Neural progenitor cell (in vitro differentiated cells): ENCODE measurements at regions not wholly inside any gene's neighbourhood (a gene's known extent, or its start where the extent isn't known, plus 50 kb on each side); places are given as distances from the start of the nearest gene placed in this dataset.

ENCODE experiments used
- DNase-seq: peaks from one replicate; pipeline ENCODE4 v3.0.0-alpha.2; 2016; ENCODE audit warnings: low spot score
- H2AFZ ChIP-seq: fragments of 200-600 bp; sonication (generic); replicated peaks from 2 replicates; pipeline ENCODE4 v1.6.1; 2016; ENCODE audit warnings: antibody characterized with exemption
- H3F3A ChIP-seq: fragments of 200-600 bp; sonication (generic); 2 replicates; pipeline ENCODE4 v1.6.1; 2016; ENCODE audit warnings: antibody characterized with exemption, low read depth
- H3K27ac ChIP-seq: fragments of 200-600 bp; sonication (generic); 2 replicates; pipeline ENCODE4 v1.5.1; 2016; ENCODE audit warnings: mild to moderate bottlenecking
- H3K27me3 ChIP-seq: fragments of 200-600 bp; sonication (generic); 2 replicates; pipeline ENCODE4 v1.6.1; 2016; ENCODE audit warnings: mild to moderate bottlenecking, moderate library complexity
- H3K36me3 ChIP-seq: fragments of 200-600 bp; sonication (generic); 2 replicates; pipeline ENCODE4 v1.5.1; 2016
- H3K4me1 ChIP-seq: fragments of 200-600 bp; sonication (generic); 2 replicates; pipeline ENCODE4 v1.6.1; 2016; ENCODE audit warnings: mixed run types
- H3K4me2 ChIP-seq: fragments of 200-600 bp; sonication (generic); 2 replicates; pipeline ENCODE4 v1.6.1; 2016
- H3K4me3 ChIP-seq: fragments of 200-600 bp; sonication (generic); 2 replicates; pipeline ENCODE4 v1.5.1; 2016
- H3K79me2 ChIP-seq: fragments of 200-600 bp; sonication (generic); 2 replicates; pipeline ENCODE4 v1.6.1; 2016; ENCODE audit warnings: low read depth
- H3K9ac ChIP-seq: fragments of 200-600 bp; sonication (generic); 2 replicates; pipeline ENCODE4 v1.6.1; 2016
- H3K9me3 ChIP-seq: fragments of 200-600 bp; sonication (generic); 2 replicates; pipeline ENCODE4 v1.5.1; 2016; ENCODE audit warnings: low read depth
- H4K20me1 ChIP-seq: fragments of 200-600 bp; sonication (generic); 2 replicates; pipeline ENCODE4 v1.6.1; 2016; ENCODE audit warnings: low read depth
- H3K27ac Mint-ChIP-seq: 3 replicates; pipeline ENCODE4 v1.8.0; 2021; ENCODE audit warnings: mixed read lengths
- H3K27me3 Mint-ChIP-seq: 2 replicates; pipeline ENCODE4 v1.8.0; 2022; ENCODE audit warnings: low read depth, mild to moderate bottlenecking, inconsistent platforms, moderate library complexity, mixed read lengths; ENCODE audit not compliant: insufficient read depth
- H3K36me3 Mint-ChIP-seq: 3 replicates; pipeline ENCODE4 v1.8.0; 2021; ENCODE audit warnings: mixed read lengths
- H3K4me1 Mint-ChIP-seq: 3 replicates; pipeline ENCODE4 v1.8.0; 2021; ENCODE audit warnings: mixed read lengths
- H3K4me3 Mint-ChIP-seq: 3 replicates; pipeline ENCODE4 v1.8.0; 2021; ENCODE audit warnings: mild to moderate bottlenecking, moderate library complexity, mixed read lengths
- H3K9me3 Mint-ChIP-seq: 3 replicates; pipeline ENCODE4 v1.8.0; 2020; ENCODE audit warnings: mixed read lengths
- CTCF ChIP-seq: fragments of 200-600 bp; sonication (generic); IDR thresholded peaks from 2 replicates; pipeline ENCODE4 v1.5.1; 2017; ENCODE audit warnings: antibody characterized with exemption, mild to moderate bottlenecking
- EZH2 ChIP-seq: fragments of 200-600 bp; sonication (generic); IDR thresholded peaks from 2 replicates; pipeline ENCODE4 v1.6.1; 2017; ENCODE audit warnings: antibody characterized with exemption, mild to moderate bottlenecking, moderate library complexity
- EZH2phosphoT487 ChIP-seq: fragments of 200-600 bp; sonication (generic); IDR thresholded peaks from 2 replicates; pipeline ENCODE4 v1.6.1; 2017; ENCODE audit warnings: antibody characterized with exemption

- H3K9me3 Mint-ChIP-seq, result no peaks in the 10 kb centered on the region
- no peak overlapping the region for H3K27ac ChIP-seq
- H3K9me3 ChIP-seq, result no peaks in the 10 kb centered on the region
- H3K4me3 Mint-ChIP-seq, result no peak overlapping the region
- no peaks in the 10 kb centered on the region for H3F3A ChIP-seq
- H3K4me1 Mint-ChIP-seq, result peaks cover 5% of the 10 kb centered on the region
- H2AFZ ChIP-seq, result no peak overlapping the region
- no peak overlapping the region for H3K4me3 ChIP-seq
- no peak for DNase-seq
- H3K79me2 ChIP-seq, result no peaks in the 10 kb centered on the region
- no peak overlapping the region for H3K4me2 ChIP-seq
- H3K36me3 Mint-ChIP-seq, result no peaks in the 10 kb centered on the region
- H3K36me3 ChIP-seq, result no peaks in the 10 kb centered on the region
- TF ChIP-seq EZH2phosphoT487 (no peak), EZH2 (no peak), CTCF (no peak)
- no peak overlapping the region for H3K27ac Mint-ChIP-seq
- no peaks in the 10 kb centered on the region for H3K27me3 ChIP-seq
- no peaks in the 10 kb centered on the region for H4K20me1 ChIP-seq
- H3K9ac ChIP-seq, result no peak overlapping the region
- no peaks in the 10 kb centered on the region for H3K4me1 ChIP-seq
- no peaks in the 10 kb centered on the region for H3K27me3 Mint-ChIP-seq
These were observed 526.9 kb upstream of the NECTIN3 start for GRCh38 chr3:110544730-110545129.

GRCh38 chr3:110550511-110550910 is 521.1 kb upstream of the NECTIN3 start:
- Histone ChIP-seq H3F3A (no peaks in the 10 kb centered on the region), H3K4me2 (no peak overlapping the region), H2AFZ (no peak overlapping the region), H4K20me1 (no peaks in the 10 kb centered on the region), H3K36me3 (no peaks in the 10 kb centered on the region), H3K27me3 (no peaks in the 10 kb centered on the region), H3K9me3 (no peaks in the 10 kb centered on the region), H3K79me2 (no peaks in the 10 kb centered on the region), H3K27ac (no peak overlapping the region), H3K9ac (no peak overlapping the region), H3K4me1 (no peaks in the 10 kb centered on the region), H3K4me3 (no peak overlapping the region)
- H3K4me3 Mint-ChIP-seq, result no peak overlapping the region
- no peaks in the 10 kb centered on the region for H3K9me3 Mint-ChIP-seq
- DNase-seq, result no peak
- TF ChIP-seq EZH2, result no peak
- no peak for TF ChIP-seq EZH2phosphoT487
- no peak for TF ChIP-seq CTCF
- H3K4me1 Mint-ChIP-seq, result peaks cover 2% of the 10 kb centered on the region
- no peaks in the 10 kb centered on the region for H3K27me3 Mint-ChIP-seq
- H3K36me3 Mint-ChIP-seq, result no peaks in the 10 kb centered on the region
- no peak overlapping the region for H3K27ac Mint-ChIP-seq

- H3K4me2 ChIP-seq, result no peak overlapping the region
- H3K4me1 Mint-ChIP-seq, result no peaks in the 10 kb centered on the region
- H3K4me3 Mint-ChIP-seq, result no peak overlapping the region
- no peaks in the 10 kb centered on the region for H3K79me2 ChIP-seq
- DNase-seq, result no peak
- no peak overlapping the region for H2AFZ ChIP-seq
- no peak for TF ChIP-seq EZH2phosphoT487
- no peak for TF ChIP-seq EZH2
- TF ChIP-seq CTCF, result no peak
- no peaks in the 10 kb centered on the region for H3K36me3 ChIP-seq
- H4K20me1 ChIP-seq, result no peaks in the 10 kb centered on the region
- H3K9me3 Mint-ChIP-seq, result peaks cover 20% of the 10 kb centered on the region
- no peak overlapping the region for H3K27ac Mint-ChIP-seq
- H3K4me3 ChIP-seq, result no peak overlapping the region
- peaks cover 2% of the 10 kb centered on the region for H3K36me3 Mint-ChIP-seq
- H3K27ac ChIP-seq, result no peak overlapping the region
- no peaks in the 10 kb centered on the region for H3F3A ChIP-seq
- H3K9ac ChIP-seq, result no peak overlapping the region
- peaks cover 2% of the 10 kb centered on the region for H3K27me3 Mint-ChIP-seq
- H3K4me1 ChIP-seq, result no peaks in the 10 kb centered on the region
- H3K27me3 ChIP-seq, result no peaks in the 10 kb centered on the region
- no peaks in the 10 kb centered on the region for H3K9me3 ChIP-seq
These were observed 509.0 kb upstream of the NECTIN3 start for GRCh38 chr3:110562621-110563020.
